Thymus (tissue), 11 donors: ENCODE measurements at regions not wholly inside any gene's neighbourhood (a gene's known extent, or its start where the extent isn't known, plus 50 kb on each side); places are given as distances from the start of the nearest gene placed in this dataset.

Source experiments
- DNase-seq, 9 donors: peaks; one replicate each; pipeline ENCODE4 v3.0.0-alpha.2; 2013; ENCODE audit warnings: low spot score in 9 of 9, low read depth in 6 of 9, missing footprints in 1 of 9
- H3K27ac ChIP-seq, 2 donors: one replicate each; pipeline ENCODE4 v1.5.1; 2013; ENCODE audit warnings: control low read depth in 1 of 2, low read depth in 1 of 2, low read length in 1 of 2, mild to moderate bottlenecking in 1 of 2, moderate library complexity in 1 of 2
- H3K27me3 ChIP-seq, 2 donors: one replicate each; pipeline ENCODE4 v1.5.1; 2013; ENCODE audit warnings: low read length in 1 of 2; ENCODE audit not compliant: control insufficient read depth in 2 of 2, insufficient read depth in 1 of 2
- H3K36me3 ChIP-seq, 2 donors: one replicate each; pipeline ENCODE4 v1.5.1; 2013; ENCODE audit warnings: low read length in 1 of 2, mild to moderate bottlenecking in 1 of 2, moderate library complexity in 1 of 2; ENCODE audit not compliant: control insufficient read depth in 2 of 2, insufficient read depth in 2 of 2
- H3K4me1 ChIP-seq, 2 donors: one replicate each; pipeline ENCODE4 v1.5.1; 2013; ENCODE audit warnings: low read length in 2 of 2; ENCODE audit not compliant: control insufficient read depth in 2 of 2, insufficient read depth in 2 of 2
- H3K4me3 ChIP-seq, 2 donors: one replicate each; pipeline ENCODE4 v1.5.1; 2013; ENCODE audit warnings: low read length in 2 of 2, control low read depth in 1 of 2, mild to moderate bottlenecking in 1 of 2
- H3K9me3 ChIP-seq, 2 donors: one replicate each; pipeline ENCODE4 v1.5.1; 2013; ENCODE audit warnings: low read length in 1 of 2, mild to moderate bottlenecking in 1 of 2; ENCODE audit not compliant: control insufficient read depth in 2 of 2, insufficient read depth in 1 of 2
- WGBS: extraction: QIAGEN DNeasy Blood & Tissue Kit; methylation state at CpG from one replicate; pipeline ENCODE4 v1.1.7; 2013; 5-methylcytosine and 5-hydroxymethylcytosine counted together
- donor health status: healthy.

DNA sequence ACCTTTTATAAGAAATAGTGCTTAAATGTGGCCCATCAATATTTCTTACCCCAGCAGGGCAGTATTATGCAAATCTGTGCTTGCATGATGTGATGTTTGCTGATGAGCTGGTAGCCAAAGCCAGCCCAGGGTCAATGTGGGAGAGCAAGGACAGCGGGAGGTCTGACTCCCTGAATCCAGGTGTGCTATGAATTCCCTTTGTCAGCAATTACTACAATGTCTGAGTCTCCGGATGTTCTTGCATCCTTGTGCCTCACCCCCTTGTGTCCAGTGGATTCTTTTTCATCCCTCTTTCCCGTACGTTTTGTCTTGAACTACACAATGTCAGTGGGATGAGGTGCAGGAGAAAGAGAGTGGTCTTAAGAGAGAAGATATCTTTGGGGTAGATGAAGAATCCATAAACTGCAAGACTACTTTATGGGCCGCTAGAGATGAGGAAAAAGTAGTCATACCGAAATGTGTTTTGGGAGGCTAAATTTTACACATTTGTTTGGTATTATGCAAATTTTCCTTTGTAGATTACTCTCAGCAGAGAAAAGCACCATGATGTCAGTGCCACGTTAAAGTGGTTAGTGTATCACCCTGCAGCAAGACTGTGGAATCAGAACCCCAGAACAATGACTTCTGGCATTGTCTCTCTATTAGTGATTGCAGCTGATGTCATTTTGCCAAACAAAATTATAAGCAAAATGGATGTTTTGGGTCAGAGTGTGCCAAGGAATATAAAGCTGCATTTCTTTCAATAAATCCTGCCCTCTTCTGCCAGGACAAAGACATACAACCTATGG lies 53.5 kb upstream of the TSHZ3 start:
- H3K4me1 ChIP-seq, result no peaks in the 10 kb centered on the region
- DNase-seq, result no peak
- no peaks in the 10 kb centered on the region for H3K36me3 ChIP-seq
- H3K9me3 ChIP-seq, result no peaks in the 10 kb centered on the region
- no peak overlapping the region for H3K4me3 ChIP-seq
- no peaks in the 10 kb centered on the region for H3K27me3 ChIP-seq
- no peak overlapping the region for H3K27ac ChIP-seq
- WGBS, result 85% methylated on average over 7 of the region's 7 CpGs

DNA sequence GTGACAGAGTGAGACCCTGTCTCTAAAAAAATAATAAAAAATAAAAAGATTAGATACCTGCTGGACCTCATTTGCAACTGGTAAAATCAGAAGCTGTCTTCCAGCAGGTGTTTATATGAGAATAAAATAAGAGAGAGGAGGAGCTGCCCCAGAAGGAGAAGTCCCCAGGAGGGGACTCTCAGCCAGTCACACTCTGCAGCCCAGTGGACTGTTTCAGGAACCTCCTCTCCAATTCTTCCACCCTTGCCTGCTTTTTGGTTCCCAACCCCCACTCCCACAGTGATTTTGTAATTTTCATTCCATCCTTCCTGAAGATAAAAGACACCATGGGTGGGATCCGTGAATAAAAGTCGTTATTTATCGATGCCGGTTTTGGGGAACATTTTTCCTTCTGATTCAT lies 56.9 kb upstream of the TSHZ3 start:
- no peaks in the 10 kb centered on the region for H3K36me3 ChIP-seq
- no peaks in the 10 kb centered on the region for H3K27me3 ChIP-seq
- no peak overlapping the region for H3K27ac ChIP-seq
- H3K9me3 ChIP-seq, result no peaks in the 10 kb centered on the region
- no peak overlapping the region for H3K4me3 ChIP-seq
- no peaks in the 10 kb centered on the region for H3K4me1 ChIP-seq
- DNase-seq, result no peak
- 95% methylated on average over 4 of the region's 4 CpGs for WGBS

DNA sequence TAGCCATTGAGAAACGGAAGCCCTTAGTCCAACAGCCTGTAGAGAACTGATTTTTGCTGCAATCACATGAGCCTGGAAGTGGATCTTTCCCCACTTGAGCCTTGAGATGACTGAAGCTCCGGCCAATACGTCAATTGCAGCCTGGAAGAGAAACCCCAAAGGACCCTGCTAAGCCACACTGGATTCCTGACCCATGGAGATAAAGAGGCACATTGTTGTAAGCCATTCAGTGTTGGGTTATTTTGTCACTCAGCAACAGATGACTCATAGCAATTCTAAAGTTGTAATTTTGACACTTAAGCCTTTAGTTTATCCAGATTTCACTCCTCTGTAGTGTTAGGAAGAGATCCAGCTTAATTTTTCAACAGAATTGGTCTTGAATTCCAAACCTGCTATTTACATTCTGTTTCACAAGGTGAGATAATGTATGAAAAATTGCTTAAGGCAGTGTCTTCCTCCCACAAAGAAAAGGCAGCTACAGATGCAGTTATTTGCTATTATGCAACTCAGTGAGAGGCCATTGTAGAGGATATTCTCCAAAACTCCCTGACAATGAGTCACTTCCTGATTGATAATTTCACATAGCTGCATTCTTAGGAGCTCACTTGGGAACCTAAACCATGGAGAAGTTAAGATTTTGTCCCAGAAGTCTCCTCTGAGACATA lies 59.4 kb upstream of the TSHZ3 start:
- H3K36me3 ChIP-seq, result no peaks in the 10 kb centered on the region
- H3K9me3 ChIP-seq, result no peaks in the 10 kb centered on the region
- 86% methylated on average over 3 of the region's 3 CpGs for WGBS
- no peaks in the 10 kb centered on the region for H3K27me3 ChIP-seq
- no peak for DNase-seq
- H3K4me1 ChIP-seq, result no peaks in the 10 kb centered on the region
- no peak overlapping the region for H3K4me3 ChIP-seq
- no peak overlapping the region for H3K27ac ChIP-seq

DNA sequence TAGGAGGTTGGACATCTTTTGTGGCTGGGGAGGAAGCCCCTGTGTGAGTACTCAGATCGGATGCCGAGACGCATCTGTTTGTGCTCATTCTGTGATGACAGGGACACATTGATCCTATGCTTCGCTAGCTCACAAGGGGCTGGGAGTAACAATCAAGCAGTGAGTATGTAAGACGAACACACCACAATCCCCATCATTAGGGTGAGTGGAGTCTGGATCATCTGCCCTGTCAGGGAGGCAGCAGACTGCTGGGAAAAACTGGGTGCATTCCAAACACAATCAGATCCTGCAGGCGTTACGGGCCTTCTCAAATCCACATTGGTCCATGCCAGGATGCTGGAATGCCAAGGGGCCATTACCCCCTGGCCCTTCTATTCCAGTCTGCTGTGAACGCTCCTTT lies 64.1 kb upstream of the TSHZ3 start:
- H3K4me1 ChIP-seq, result no peaks in the 10 kb centered on the region
- no peak overlapping the region for H3K27ac ChIP-seq
- no peaks in the 10 kb centered on the region for H3K27me3 ChIP-seq
- no peak overlapping the region for H3K4me3 ChIP-seq
- H3K36me3 ChIP-seq, result no peaks in the 10 kb centered on the region
- no peak for DNase-seq
- 90% methylated on average over 8 of the region's 8 CpGs for WGBS
- H3K9me3 ChIP-seq, result no peaks in the 10 kb centered on the region

- Histone ChIP-seq H3K4me3 (no peak overlapping the region), H3K27me3 (no peaks in the 10 kb centered on the region), H3K27ac (no peak overlapping the region), H3K4me1 (no peaks in the 10 kb centered on the region), H3K9me3 (no peaks in the 10 kb centered on the region), H3K36me3 (no peaks in the 10 kb centered on the region)
- DNase-seq, result no peak
- WGBS, result 84% methylated on average over 2 of the region's 2 CpGs
Measured at GRCh38 chr19:31415322-31415721, 66.1 kb upstream of the TSHZ3 start.

DNA sequence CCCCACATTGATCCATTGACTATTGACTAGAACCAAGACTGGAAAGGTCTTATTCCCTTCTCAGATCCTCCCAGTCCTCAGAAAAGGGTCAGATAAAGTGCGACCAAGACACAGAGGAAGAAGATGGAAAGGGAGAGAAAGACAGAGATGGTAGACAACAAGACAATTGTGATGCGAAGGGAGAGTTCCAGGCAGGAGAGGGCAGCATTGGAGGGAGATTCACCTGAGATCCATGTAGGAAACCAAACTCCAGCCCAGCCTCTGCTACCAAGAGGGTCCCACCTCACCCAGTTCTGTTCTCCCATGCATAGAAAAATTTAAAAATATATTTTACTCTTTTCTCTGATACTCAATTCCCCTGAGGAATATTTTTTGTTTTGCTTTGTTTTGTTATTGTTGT lies 67.3 kb upstream of the TSHZ3 start:
- Histone ChIP-seq H3K27ac (no peak overlapping the region), H3K27me3 (no peaks in the 10 kb centered on the region)
- 93% methylated on average over 2 of the region's 2 CpGs for WGBS

GRCh38 chr19:31418055-31418454 lies 68.8 kb upstream of the TSHZ3 start:
- H3K27ac ChIP-seq, result no peak overlapping the region
- H3K36me3 ChIP-seq, result no peaks in the 10 kb centered on the region
- no peak overlapping the region for H3K4me3 ChIP-seq
- H3K27me3 ChIP-seq, result peaks cover 0 to 3% of the 10 kb centered on the region in 2 donors
- no peaks in the 10 kb centered on the region for H3K4me1 ChIP-seq
- WGBS, result 56% methylated on average over 6 of the region's 6 CpGs
- DNase-seq, result no peak
- no peaks in the 10 kb centered on the region for H3K9me3 ChIP-seq

More for the DNA sequence above, 67.3 kb upstream of the TSHZ3 start:
- Histone ChIP-seq H3K36me3 (no peaks in the 10 kb centered on the region), H3K9me3 (no peaks in the 10 kb centered on the region), H3K4me1 (no peaks in the 10 kb centered on the region), H3K4me3 (no peak overlapping the region)
- no peak for DNase-seq

DNA sequence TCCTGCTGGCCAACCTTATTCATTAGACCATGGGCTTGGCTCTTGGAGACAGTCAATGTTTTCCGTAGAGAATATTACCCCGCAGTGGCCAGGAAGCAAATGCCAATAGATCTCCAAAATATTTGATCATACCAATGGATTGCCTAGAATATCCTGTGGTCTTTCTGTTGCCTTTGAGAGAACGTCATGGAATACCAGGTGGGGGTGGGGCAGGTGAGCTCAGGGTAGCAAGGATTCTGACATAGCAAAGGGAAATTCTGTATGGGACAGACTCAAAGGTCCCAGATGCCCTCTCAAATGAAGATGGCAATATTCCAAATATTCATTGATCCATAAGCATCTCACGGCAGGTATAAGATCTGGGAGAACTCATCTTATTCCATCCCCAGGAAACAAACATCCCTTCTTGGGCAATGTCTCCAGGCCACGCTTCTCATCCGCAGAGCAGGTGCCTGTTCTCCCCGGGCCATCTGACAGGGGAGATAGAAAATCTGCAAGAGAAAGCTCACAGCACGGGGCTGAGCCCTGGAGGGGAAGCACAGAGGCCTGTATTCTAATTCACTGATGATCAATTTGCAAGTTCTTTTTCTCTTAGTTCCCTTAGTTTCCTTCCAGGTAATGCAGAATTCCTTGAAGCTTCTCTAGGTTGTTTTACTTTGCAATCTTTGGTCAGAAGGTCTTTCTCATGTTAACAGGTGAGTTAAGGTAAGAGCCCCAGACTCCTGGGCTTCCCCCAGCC lies 69.6 kb upstream of the TSHZ3 start:
- Histone ChIP-seq H3K27me3 (peaks cover 0 to 3% of the 10 kb centered on the region in 2 donors), H3K9me3 (no peaks in the 10 kb centered on the region), H3K27ac (no peak overlapping the region), H3K4me3 (no peak overlapping the region), H3K36me3 (no peaks in the 10 kb centered on the region), H3K4me1 (no peaks in the 10 kb centered on the region)
- 53% methylated on average over 8 of the region's 8 CpGs for WGBS
- no peak for DNase-seq

DNA sequence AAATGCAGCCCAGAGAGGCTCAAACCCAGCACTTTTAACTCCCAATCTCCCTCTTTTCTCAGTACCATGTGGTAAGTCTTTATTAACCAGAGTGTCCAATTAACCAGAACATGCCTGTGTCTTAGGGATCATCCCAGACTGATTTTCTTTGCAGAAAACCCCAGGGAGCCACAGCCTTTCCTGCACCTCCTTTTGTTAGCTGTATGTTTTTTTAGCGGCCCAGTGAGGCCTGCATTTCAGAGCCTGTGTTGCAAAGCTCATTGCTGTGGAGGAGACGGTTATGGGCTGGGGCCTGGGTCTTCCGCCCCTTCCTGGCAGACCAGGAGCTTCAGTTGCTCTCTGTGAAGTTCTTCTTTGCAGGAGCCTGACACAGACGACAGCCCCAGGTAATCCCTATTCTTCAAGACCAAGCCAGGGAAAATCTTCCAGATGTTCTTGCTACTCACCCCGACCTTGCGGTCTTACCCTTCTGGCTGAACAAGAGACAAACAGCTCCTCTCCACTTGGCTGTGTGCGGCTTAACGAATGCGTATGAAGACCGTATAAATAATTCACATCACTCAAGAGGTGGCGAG lies 70.7 kb upstream of the TSHZ3 start:
- H3K27ac ChIP-seq, result no peak overlapping the region
- no peak overlapping the region for H3K4me3 ChIP-seq
- no peaks in the 10 kb centered on the region for H3K4me1 ChIP-seq
- no peaks in the 10 kb centered on the region for H3K36me3 ChIP-seq
- peaks cover 0 to 3% of the 10 kb centered on the region in 2 donors for H3K27me3 ChIP-seq
- WGBS, result 82% methylated on average over 11 of the region's 11 CpGs
- DNase-seq, result no peak
- no peaks in the 10 kb centered on the region for H3K9me3 ChIP-seq
